WTC11 (cell line): ENCODE measurements at regions not wholly inside any gene's neighbourhood (a gene's known extent, or its start where the extent isn't known, plus 50 kb on each side); places are given as distances from the start of the nearest gene placed in this dataset.

Experiments used
- ATAC-seq: fragments of 200-7000 bp; cut with Tn5 transposase; 2 replicates; pipeline ENCODE4 v1.10.0; 2021; ENCODE audit warnings: mild to moderate bottlenecking, moderate library complexity
- CTCF ChIA-PET: fragments of 300-600 bp; sonication (Branson Sonifier 250); formaldehyde crosslinking; loops from one replicate; lab custom pipeline; 2021; ENCODE audit warnings: antibody characterized with exemption; lab: Charles Lee
- POLR2A ChIA-PET: fragments of 350-600 bp; sonication (Branson Sonifier 250); formaldehyde crosslinking; loops from one replicate; lab custom pipeline; 2021; ENCODE audit warnings: antibody characterized with exemption; lab: Charles Lee
- DNase-seq: peaks from one replicate; pipeline ENCODE4 v3.0.0; 2021; ENCODE audit warnings: low spot score
- H3K27ac Mint-ChIP-seq: 2 replicates; pipeline ENCODE4 v1.8.0; 2021; ENCODE audit warnings: mixed read lengths
- H3K27me3 Mint-ChIP-seq: 2 replicates; pipeline ENCODE4 v1.8.0; 2021; ENCODE audit warnings: low read depth, mild to moderate bottlenecking, moderate library complexity, mixed read lengths
- H3K36me3 Mint-ChIP-seq: 2 replicates; pipeline ENCODE4 v1.8.0; 2021; ENCODE audit warnings: mixed read lengths
- H3K4me1 Mint-ChIP-seq: 2 replicates; pipeline ENCODE4 v1.8.0; 2022; ENCODE audit warnings: mixed read lengths
- H3K4me3 Mint-ChIP-seq: 2 replicates; pipeline ENCODE4 v1.8.0; 2021; ENCODE audit warnings: mild to moderate bottlenecking, moderate library complexity, mixed read lengths
- H3K9me3 Mint-ChIP-seq: 2 replicates; pipeline ENCODE4 v1.8.0; 2021; ENCODE audit warnings: mixed read lengths
- AFF4 ChIP-seq: sonication (generic); formaldehyde crosslinking; IDR thresholded peaks from 2 replicates; pipeline ENCODE4 v1.8.1; 2023; ENCODE audit warnings: mild to moderate bottlenecking, missing genetic modification reagents, borderline replicate concordance
- ATF6 ChIP-seq: sonication (generic); formaldehyde crosslinking; IDR thresholded peaks from 2 replicates; pipeline ENCODE4 v1.8.1; 2023; ENCODE audit warnings: mild to moderate bottlenecking, missing genetic modification reagents
- CREM ChIP-seq: sonication (generic); formaldehyde crosslinking; IDR thresholded peaks from 2 replicates; pipeline ENCODE4 v1.8.1; 2022; ENCODE audit warnings: mild to moderate bottlenecking, missing genetic modification reagents, moderate library complexity
- ERG ChIP-seq: fragments of 250-450 bp; sonication (Bioruptor Pico); IDR thresholded peaks from 2 replicates; pipeline ENCODE4 v1.8.0; 2021; ENCODE audit warnings: mild to moderate bottlenecking
- FOXJ3 ChIP-seq: sonication (generic); formaldehyde crosslinking; IDR thresholded peaks from 2 replicates; pipeline ENCODE4 v1.9.0; 2021; ENCODE audit warnings: missing genetic modification reagents, mild to moderate bottlenecking, borderline replicate concordance
- FOXK1 ChIP-seq: sonication (generic); formaldehyde crosslinking; IDR thresholded peaks from 2 replicates; pipeline ENCODE4 v1.8.0; 2022; ENCODE audit warnings: mild to moderate bottlenecking, moderate library complexity, missing genetic modification reagents
- NFE2L1 ChIP-seq: sonication (generic); formaldehyde crosslinking; IDR thresholded peaks from 2 replicates; pipeline ENCODE4 v1.8.1; 2023; ENCODE audit warnings: missing genetic modification reagents
- NR3C1 ChIP-seq: sonication (generic); formaldehyde crosslinking; conservative IDR thresholded peaks from 2 replicates; pipeline ENCODE4 v1.8.1; 2023; ENCODE audit warnings: low read depth, mild to moderate bottlenecking, missing genetic modification reagents
- PRDM15 ChIP-seq: sonication (generic); formaldehyde crosslinking; IDR thresholded peaks from 2 replicates; pipeline ENCODE4 v1.8.0; 2022; ENCODE audit warnings: missing genetic modification reagents
- SOX15 ChIP-seq: fragments of 250-450 bp; sonication (Bioruptor Pico); IDR thresholded peaks from 2 replicates; pipeline ENCODE4 v1.9.0; 2021; ENCODE audit warnings: mild to moderate bottlenecking
- SP1 ChIP-seq: sonication (generic); formaldehyde crosslinking; conservative IDR thresholded peaks from 2 replicates; pipeline ENCODE4 v1.8.1; 2022; ENCODE audit warnings: missing genetic modification reagents
- TEAD1 ChIP-seq: sonication (generic); formaldehyde crosslinking; IDR thresholded peaks from 2 replicates; pipeline ENCODE4 v1.8.0; 2022; ENCODE audit warnings: mild to moderate bottlenecking, missing genetic modification reagents
- USF1 ChIP-seq: sonication (generic); formaldehyde crosslinking; IDR thresholded peaks from 2 replicates; pipeline ENCODE4 v1.8.0; 2022; ENCODE audit warnings: mild to moderate bottlenecking, missing genetic modification reagents
- ZNF317 ChIP-seq: sonication (generic); formaldehyde crosslinking; IDR thresholded peaks from 2 replicates; pipeline ENCODE4 v1.8.1; 2023; ENCODE audit warnings: low read depth, mild to moderate bottlenecking, moderate library complexity, missing genetic modification reagents, borderline replicate concordance
- ZNF423 ChIP-seq: fragments of 250-450 bp; sonication (Bioruptor Pico); IDR thresholded peaks from 2 replicates; pipeline ENCODE4 v2.1.2; 2022; ENCODE audit warnings: mild to moderate bottlenecking, moderate library complexity
- ZNF425 ChIP-seq: fragments of 250-450 bp; sonication (Bioruptor Pico); conservative IDR thresholded peaks from 2 replicates; pipeline ENCODE4 v1.9.0; 2021; ENCODE audit warnings: mild to moderate bottlenecking
- ZNF512 ChIP-seq: sonication (generic); formaldehyde crosslinking; IDR thresholded peaks from 2 replicates; pipeline ENCODE4 v1.8.1; 2022; ENCODE audit warnings: missing genetic modification reagents, borderline replicate concordance

GRCh38 chr1:208788013-208788540 is 543.9 kb upstream of the PLXNA2 start:
- Mint-ChIP-seq H3K4me3 (no peak overlapping the region), H3K9me3 (no peaks in the 10 kb centered on the region), H3K27me3 (peaks cover 3% of the 10 kb centered on the region; the same call in 1 of the 2 replicates), H3K36me3 (no peaks in the 10 kb centered on the region), H3K27ac (peak overlapping the region; percentile 34), H3K4me1 (peaks cover 50% of the 10 kb centered on the region)
- peak; percentile 56; the same call in 1 of the 2 replicates for ATAC-seq
- no peak for TF ChIP-seq NR3C1
- no peak for DNase-seq
- POLR2A ChIA-PET: no interaction called here
- CTCF ChIA-PET: interaction anchor here (0.9 to 1.8 kb wide), 3 partner anchors 21 to 420 kb away, joined by 3 to 6 read pairs (median 5); no protein-coding TSS in a partner anchor

- Mint-ChIP-seq H3K36me3 (no peaks in the 10 kb centered on the region), H3K4me1 (peaks cover 39% of the 10 kb centered on the region), H3K9me3 (no peaks in the 10 kb centered on the region), H3K27ac (no peak overlapping the region), H3K4me3 (no peak overlapping the region), H3K27me3 (no peaks in the 10 kb centered on the region; the same call in 1 of the 2 replicates)
- DNase-seq (no peak), ATAC-seq (no peak)
- POLR2A ChIA-PET: no interaction called here
- CTCF ChIA-PET: no interaction called here
- no peak for TF ChIP-seq FOXK1 (CRISPR knock-in tag)
- no peak for TF ChIP-seq ATF6 (CRISPR knock-in tag)
- TF ChIP-seq CREM (CRISPR knock-in tag): no peak
- TF ChIP-seq SP1 (CRISPR knock-in tag): no peak
- TF ChIP-seq TEAD1 (CRISPR knock-in tag): no peak
- no peak for TF ChIP-seq SOX15 (CRISPR knock-in tag)
- TF ChIP-seq USF1 (CRISPR knock-in tag): no peak
- no peak for TF ChIP-seq ZNF425 (CRISPR knock-in tag)
- no peak for TF ChIP-seq NFE2L1 (CRISPR knock-in tag)
- no peak for TF ChIP-seq AFF4
- TF ChIP-seq FOXJ3 (CRISPR knock-in tag): no peak
- TF ChIP-seq ZNF317 (CRISPR knock-in tag): no peak
- TF ChIP-seq ERG (CRISPR knock-in tag): no peak
- no peak for TF ChIP-seq PRDM15 (CRISPR knock-in tag)
- TF ChIP-seq ZNF423 (CRISPR knock-in tag): no peak
- no peak for TF ChIP-seq ZNF512 (CRISPR knock-in tag)
Measured at GRCh38 chr1:208791456-208791855, 547.3 kb upstream of the PLXNA2 start.
